H1 (cell line): ENCODE measurements at regions not wholly inside any gene's neighbourhood (a gene's known extent, or its start where the extent isn't known, plus 50 kb on each side); places are given as distances from the start of the nearest gene placed in this dataset.

Source experiments
- BCL11A ChIP-seq, 2 experiments: IDR thresholded peaks; one replicate each; pipeline ENCODE4 v1.6.1; 2011; ENCODE audit warnings: low read depth in 2 of 2, low read length in 2 of 2, mild to moderate bottlenecking in 2 of 2
- CTBP2 ChIP-seq: IDR thresholded peaks from 2 replicates; pipeline ENCODE4 v1.7.0; 2011; ENCODE audit warnings: borderline replicate concordance, mild to moderate bottlenecking, moderate library complexity, mixed read lengths, low read length; ENCODE audit not compliant: insufficient read depth, insufficient read length
- GTF2F1 ChIP-seq: IDR thresholded peaks from 2 replicates; pipeline ENCODE4 v1.6.1; 2012; ENCODE audit warnings: low read depth, low read length, improper control_type of control experiment, borderline replicate concordance
- POU5F1 ChIP-seq: IDR thresholded peaks from 2 replicates; pipeline ENCODE4 v1.6.1; 2011; ENCODE audit warnings: low read depth, mild to moderate bottlenecking, low read length, moderate library complexity
- SP4 ChIP-seq: IDR thresholded peaks from 2 replicates; pipeline ENCODE4 v1.6.1; 2012; ENCODE audit warnings: low read length, inconsistent platforms

DNA sequence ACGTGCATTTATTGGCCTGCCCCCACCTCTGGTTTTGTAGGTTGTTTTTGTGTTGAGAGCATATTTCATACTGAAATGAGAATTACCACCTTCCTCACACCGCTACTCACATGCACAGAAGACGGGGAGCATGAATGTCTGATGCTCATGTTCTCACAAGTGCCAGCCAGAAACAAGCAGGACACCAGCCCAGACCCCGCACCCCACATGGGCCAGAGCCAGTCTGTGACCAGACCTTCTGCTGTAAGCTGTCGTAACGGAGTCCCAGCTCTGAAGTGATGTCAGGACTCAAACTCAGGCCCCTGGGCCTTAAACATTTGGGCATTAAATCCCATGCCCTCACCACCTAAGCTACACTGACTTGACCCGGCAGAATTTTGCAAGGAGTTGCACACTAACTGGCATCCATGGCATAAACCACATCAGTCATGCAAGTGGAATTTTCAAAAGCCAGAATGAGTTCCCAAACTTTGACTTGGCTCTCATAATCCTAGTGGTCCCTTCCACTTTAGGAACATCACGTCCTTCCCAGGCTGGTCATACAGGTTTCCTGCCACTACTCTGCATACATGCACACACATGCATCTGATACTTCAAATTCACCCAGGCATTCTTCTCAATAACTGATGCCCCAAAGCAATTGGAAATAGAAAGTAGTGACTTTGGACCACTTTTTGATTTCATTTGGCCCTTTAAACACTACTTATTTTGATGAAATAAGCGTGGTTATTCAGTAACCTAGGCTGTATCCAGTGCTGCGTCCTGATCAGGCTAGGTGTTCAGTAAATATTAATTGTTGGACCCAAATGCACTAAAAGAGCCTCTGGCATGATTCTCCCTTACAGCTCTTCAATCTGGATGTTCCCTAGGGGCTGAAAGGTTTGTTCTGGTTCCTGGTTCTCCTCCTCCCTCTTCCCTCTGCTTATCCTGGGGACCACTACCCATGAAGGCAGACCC is 223.1 kb upstream of the ID2 start (continued):
- TF ChIP-seq SP4 = no peak
- no peak for TF ChIP-seq POU5F1
- no peak for TF ChIP-seq CTBP2
- TF ChIP-seq BCL11A (IDR thresholded peaks at IDR 0.05; ENCODE audit: low read depth in 2 of 2, low read length in 2 of 2) = no peak
- TF ChIP-seq GTF2F1 = no peak
